ENCODE measurements at regions not wholly inside any gene's neighbourhood (a gene's known extent, or its start where the extent isn't known, plus 50 kb on each side); places are given as distances from the start of the nearest gene placed in this dataset.

GRCh38 chr2:238972146-238972445 lies 124.2 kb downstream of the TWIST2 start:
- no peak for DNase-seq
- TF ChIP-seq GATA1 (IDR thresholded peaks at IDR 0.05; ENCODE audit: low read depth, low read length) (no peak), POLR2A (IDR thresholded peaks at IDR 0.05; ENCODE audit: low read length) (no peak)

- TF ChIP-seq GATA1 (IDR thresholded peaks at IDR 0.05; ENCODE audit: low read depth, low read length) (no peak), POLR2A (IDR thresholded peaks at IDR 0.05; ENCODE audit: low read length) (no peak)
- no peak for DNase-seq
Measured at GRCh38 chr2:238973038-238973739, 125.3 kb downstream of the TWIST2 start.

- no peak for DNase-seq
- TF ChIP-seq GATA1 (IDR thresholded peaks at IDR 0.05; ENCODE audit: low read depth, low read length) (no peak), POLR2A (IDR thresholded peaks at IDR 0.05; ENCODE audit: low read length) (no peak)
Measured at GRCh38 chr2:238974081-238974480, 126.2 kb downstream of the TWIST2 start.

GRCh38 chr2:238974501-238975166 lies 126.7 kb downstream of the TWIST2 start:
- no peak for TF ChIP-seq GATA1 (IDR thresholded peaks at IDR 0.05; ENCODE audit: low read depth, low read length)
- TF ChIP-seq POLR2A (IDR thresholded peaks at IDR 0.05; ENCODE audit: low read length): no peak
- no peak for DNase-seq

- DNase-seq: no peak
- TF ChIP-seq GATA1 (IDR thresholded peaks at IDR 0.05; ENCODE audit: low read depth, low read length): no peak
- no peak for TF ChIP-seq POLR2A (IDR thresholded peaks at IDR 0.05; ENCODE audit: low read length)
Measured at GRCh38 chr2:238975408-238975807, 127.5 kb downstream of the TWIST2 start.

- DNase-seq: no peak
- TF ChIP-seq GATA1 (IDR thresholded peaks at IDR 0.05; ENCODE audit: low read depth, low read length) (no peak), POLR2A (IDR thresholded peaks at IDR 0.05; ENCODE audit: low read length) (no peak)
Measured at GRCh38 chr2:238978497-238978896, 130.6 kb downstream of the TWIST2 start.

- no peak for DNase-seq
- TF ChIP-seq POLR2A (IDR thresholded peaks at IDR 0.05; ENCODE audit: low read length): no peak
- TF ChIP-seq GATA1 (IDR thresholded peaks at IDR 0.05; ENCODE audit: low read depth, low read length): no peak
Measured at GRCh38 chr2:238979636-238980035, 131.8 kb downstream of the TWIST2 start.

GRCh38 chr2:238985041-238985729 lies 137.3 kb downstream of the TWIST2 start:
- no peak for DNase-seq
- no peak for TF ChIP-seq GATA1 (IDR thresholded peaks at IDR 0.05; ENCODE audit: low read depth, low read length)
- TF ChIP-seq POLR2A (IDR thresholded peaks at IDR 0.05; ENCODE audit: low read length): no peak

GRCh38 chr2:238985931-238986446 lies 138.1 kb downstream of the TWIST2 start:
- DNase-seq: no peak
- TF ChIP-seq POLR2A (IDR thresholded peaks at IDR 0.05; ENCODE audit: low read length) (no peak), GATA1 (IDR thresholded peaks at IDR 0.05; ENCODE audit: low read depth, low read length) (no peak)

GRCh38 chr2:238986491-238987351 lies 138.8 kb downstream of the TWIST2 start:
- TF ChIP-seq GATA1 (IDR thresholded peaks at IDR 0.05; ENCODE audit: low read depth, low read length) (no peak), POLR2A (IDR thresholded peaks at IDR 0.05; ENCODE audit: low read length) (no peak)
- DNase-seq: no peak

GRCh38 chr2:238987352-238987981 lies 139.6 kb downstream of the TWIST2 start:
- no peak for TF ChIP-seq POLR2A (IDR thresholded peaks at IDR 0.05; ENCODE audit: low read length)
- TF ChIP-seq GATA1 (IDR thresholded peaks at IDR 0.05; ENCODE audit: low read depth, low read length): no peak

GRCh38 chr2:238988105-238988504 lies 140.2 kb downstream of the TWIST2 start:
- TF ChIP-seq POLR2A (IDR thresholded peaks at IDR 0.05; ENCODE audit: low read length): no peak

More at GRCh38 chr2:238987352-238987981, 139.6 kb downstream of the TWIST2 start:
- no peak for DNase-seq

GRCh38 chr2:238988752-238989151 lies 140.9 kb downstream of the TWIST2 start:
- no peak for DNase-seq
- TF ChIP-seq POLR2A (IDR thresholded peaks at IDR 0.05; ENCODE audit: low read length): no peak
- TF ChIP-seq GATA1 (IDR thresholded peaks at IDR 0.05; ENCODE audit: low read depth, low read length): no peak

More at GRCh38 chr2:238988105-238988504, 140.2 kb downstream of the TWIST2 start:
- no peak for DNase-seq
